WTC11 (cell line): ENCODE measurements at regions not wholly inside any gene's neighbourhood (a gene's known extent, or its start where the extent isn't known, plus 50 kb on each side); places are given as distances from the start of the nearest gene placed in this dataset.

Experiments
- ATAC-seq: fragments of 200-7000 bp; cut with Tn5 transposase; 2 replicates; pipeline ENCODE4 v1.10.0; 2021; ENCODE audit warnings: mild to moderate bottlenecking, moderate library complexity
- CTCF ChIA-PET: fragments of 300-600 bp; sonication (Branson Sonifier 250); formaldehyde crosslinking; loops from one replicate; lab custom pipeline; 2021; ENCODE audit warnings: antibody characterized with exemption; lab: Charles Lee
- POLR2A ChIA-PET: fragments of 350-600 bp; sonication (Branson Sonifier 250); formaldehyde crosslinking; loops from one replicate; lab custom pipeline; 2021; ENCODE audit warnings: antibody characterized with exemption; lab: Charles Lee
- DNase-seq: peaks from one replicate; pipeline ENCODE4 v3.0.0; 2021; ENCODE audit warnings: low spot score
- H3K27ac Mint-ChIP-seq: 2 replicates; pipeline ENCODE4 v1.8.0; 2021; ENCODE audit warnings: mixed read lengths
- H3K27me3 Mint-ChIP-seq: 2 replicates; pipeline ENCODE4 v1.8.0; 2021; ENCODE audit warnings: low read depth, mild to moderate bottlenecking, moderate library complexity, mixed read lengths
- H3K36me3 Mint-ChIP-seq: 2 replicates; pipeline ENCODE4 v1.8.0; 2021; ENCODE audit warnings: mixed read lengths
- H3K4me1 Mint-ChIP-seq: 2 replicates; pipeline ENCODE4 v1.8.0; 2022; ENCODE audit warnings: mixed read lengths
- H3K4me3 Mint-ChIP-seq: 2 replicates; pipeline ENCODE4 v1.8.0; 2021; ENCODE audit warnings: mild to moderate bottlenecking, moderate library complexity, mixed read lengths
- H3K9me3 Mint-ChIP-seq: 2 replicates; pipeline ENCODE4 v1.8.0; 2021; ENCODE audit warnings: mixed read lengths
- CBFB ChIP-seq: sonication (generic); formaldehyde crosslinking; IDR thresholded peaks from 2 replicates; pipeline ENCODE4 v1.8.1; 2022; ENCODE audit warnings: mild to moderate bottlenecking, low read depth, missing genetic modification reagents
- CREB1 ChIP-seq: sonication (generic); formaldehyde crosslinking; IDR thresholded peaks from 2 replicates; pipeline ENCODE4 v1.8.0; 2023; ENCODE audit warnings: mild to moderate bottlenecking, missing genetic modification reagents
- CREM ChIP-seq: sonication (generic); formaldehyde crosslinking; IDR thresholded peaks from 2 replicates; pipeline ENCODE4 v1.8.1; 2022; ENCODE audit warnings: mild to moderate bottlenecking, missing genetic modification reagents, moderate library complexity
- ELF4 ChIP-seq: sonication (generic); formaldehyde crosslinking; IDR thresholded peaks from 2 replicates; pipeline ENCODE4 v1.8.1; 2022; ENCODE audit warnings: low read depth, mild to moderate bottlenecking, moderate library complexity, missing genetic modification reagents
- HMGA2 ChIP-seq: fragments of 250-450 bp; sonication (Bioruptor Pico); IDR thresholded peaks from 2 replicates; pipeline ENCODE4 v1.4.0; 2021; ENCODE audit warnings: mild to moderate bottlenecking, moderate library complexity
- KAT7 ChIP-seq: sonication (generic); formaldehyde crosslinking; IDR thresholded peaks from 2 replicates; pipeline ENCODE4 v1.8.1; 2023; ENCODE audit warnings: missing genetic modification reagents, mild to moderate bottlenecking, borderline replicate concordance
- NFATC4 ChIP-seq: fragments of 250-450 bp; sonication (Bioruptor Pico); IDR thresholded peaks from 2 replicates; pipeline ENCODE4 v1.9.0; 2021; ENCODE audit warnings: mild to moderate bottlenecking
- RORB ChIP-seq: fragments of 250-450 bp; sonication (Bioruptor Pico); IDR thresholded peaks from 2 replicates; pipeline ENCODE4 v1.9.0; 2021; ENCODE audit warnings: mild to moderate bottlenecking
- SMAD4 ChIP-seq: sonication (generic); formaldehyde crosslinking; IDR thresholded peaks from 2 replicates; pipeline ENCODE4 v1.8.0; 2022; ENCODE audit warnings: mild to moderate bottlenecking, missing genetic modification reagents
- TEAD4 ChIP-seq: sonication (generic); formaldehyde crosslinking; IDR thresholded peaks from 2 replicates; pipeline ENCODE4 v1.8.0; 2022; ENCODE audit warnings: mild to moderate bottlenecking, missing genetic modification reagents
- ZNF121 ChIP-seq: sonication (generic); formaldehyde crosslinking; IDR thresholded peaks from 2 replicates; pipeline ENCODE4 v1.8.0; 2023; ENCODE audit warnings: missing genetic modification reagents
- ZNF396 ChIP-seq: fragments of 250-450 bp; sonication (Bioruptor Pico); IDR thresholded peaks from 2 replicates; pipeline ENCODE4 v1.8.0; 2021; ENCODE audit warnings: mild to moderate bottlenecking, moderate library complexity, borderline replicate concordance
- ZNF416 ChIP-seq: fragments of 250-450 bp; sonication (Bioruptor Pico); IDR thresholded peaks from 2 replicates; pipeline ENCODE4 v1.9.0; 2021; ENCODE audit warnings: mild to moderate bottlenecking, inconsistent platforms
- ZNF671 ChIP-seq: fragments of 250-450 bp; sonication (Bioruptor Pico); IDR thresholded peaks from 2 replicates; pipeline ENCODE4 v1.8.0; 2021; ENCODE audit warnings: mild to moderate bottlenecking
- ZSCAN18 ChIP-seq: fragments of 250-450 bp; sonication (Bioruptor Pico); IDR thresholded peaks from 2 replicates; pipeline ENCODE4 v2.1.2; 2022; ENCODE audit warnings: mild to moderate bottlenecking, moderate library complexity
- TF ChIP-seq, protein P1 (sequence below): fragments of 200-600 bp; IDR thresholded peaks from 2 replicates; pipeline ENCODE4 v1.8.0; 2022; ENCODE audit warnings: antibody characterized with exemption
- TF ChIP-seq, protein P2 (sequence below): fragments of 250-450 bp; sonication (Bioruptor Pico); IDR thresholded peaks from 2 replicates; pipeline ENCODE4 v1.9.0; 2021; ENCODE audit warnings: moderate library complexity, mild to moderate bottlenecking, inconsistent platforms, borderline replicate concordance
- TF ChIP-seq, protein P3 (sequence below): sonication (generic); formaldehyde crosslinking; IDR thresholded peaks from 2 replicates; pipeline ENCODE4 v1.8.1; 2022; ENCODE audit warnings: low read depth, mild to moderate bottlenecking, moderate library complexity, missing genetic modification reagents, borderline replicate concordance

DNA sequence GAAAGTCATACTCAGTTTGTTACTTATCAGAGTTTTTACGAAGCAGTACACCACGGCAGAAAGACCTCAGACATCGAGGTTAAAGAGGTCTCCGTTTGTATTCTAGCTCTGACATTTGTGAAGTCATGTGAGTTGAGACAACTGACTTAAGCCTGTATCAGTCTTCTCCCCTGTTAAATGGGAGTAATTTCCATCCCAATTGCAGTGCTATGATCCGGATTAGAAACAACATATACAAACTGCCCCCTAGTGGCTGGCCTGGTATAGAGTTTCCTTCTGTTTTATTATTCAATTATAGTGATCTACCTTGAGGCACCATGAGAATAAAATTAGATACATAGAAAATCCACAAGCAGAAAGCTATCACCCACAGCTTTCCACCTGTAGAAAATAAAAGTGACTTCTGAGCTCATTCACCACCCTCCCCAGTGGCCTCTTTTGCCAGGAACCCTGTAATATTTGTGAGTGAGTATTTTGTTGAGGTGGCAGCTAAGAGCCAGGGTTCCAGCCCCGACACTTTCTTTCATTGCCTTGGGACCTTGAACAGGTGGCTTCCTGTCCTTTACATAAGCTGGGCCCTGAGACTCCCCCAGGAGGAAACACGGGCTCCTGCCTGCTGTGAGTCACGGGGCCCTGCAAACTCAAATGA, 607.2 kb upstream of the MGMT start:
- ATAC-seq (no peak; the same call in 1 of the 2 replicates), DNase-seq (peak; percentile 56)
- Mint-ChIP-seq H3K36me3 (no peaks in the 10 kb centered on the region), H3K4me3 (no peak overlapping the region), H3K9me3 (peaks cover 14% of the 10 kb centered on the region), H3K27me3 (no peaks in the 10 kb centered on the region), H3K4me1 (peaks cover 7% of the 10 kb centered on the region), H3K27ac (no peak overlapping the region)
- TF ChIP-seq, protein P1, sequence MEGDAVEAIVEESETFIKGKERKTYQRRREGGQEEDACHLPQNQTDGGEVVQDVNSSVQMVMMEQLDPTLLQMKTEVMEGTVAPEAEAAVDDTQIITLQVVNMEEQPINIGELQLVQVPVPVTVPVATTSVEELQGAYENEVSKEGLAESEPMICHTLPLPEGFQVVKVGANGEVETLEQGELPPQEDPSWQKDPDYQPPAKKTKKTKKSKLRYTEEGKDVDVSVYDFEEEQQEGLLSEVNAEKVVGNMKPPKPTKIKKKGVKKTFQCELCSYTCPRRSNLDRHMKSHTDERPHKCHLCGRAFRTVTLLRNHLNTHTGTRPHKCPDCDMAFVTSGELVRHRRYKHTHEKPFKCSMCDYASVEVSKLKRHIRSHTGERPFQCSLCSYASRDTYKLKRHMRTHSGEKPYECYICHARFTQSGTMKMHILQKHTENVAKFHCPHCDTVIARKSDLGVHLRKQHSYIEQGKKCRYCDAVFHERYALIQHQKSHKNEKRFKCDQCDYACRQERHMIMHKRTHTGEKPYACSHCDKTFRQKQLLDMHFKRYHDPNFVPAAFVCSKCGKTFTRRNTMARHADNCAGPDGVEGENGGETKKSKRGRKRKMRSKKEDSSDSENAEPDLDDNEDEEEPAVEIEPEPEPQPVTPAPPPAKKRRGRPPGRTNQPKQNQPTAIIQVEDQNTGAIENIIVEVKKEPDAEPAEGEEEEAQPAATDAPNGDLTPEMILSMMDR: peak; percentile 43; the same call in 1 of the 2 replicates
- TF ChIP-seq HMGA2: no peak
- ChIA-PET CTCF (interaction anchor here (0.9 to 1.5 kb wide), 5 partner anchors 9 to 682 kb away, joined by 3 to 4 read pairs (median 3); no protein-coding TSS in a partner anchor), POLR2A (no interaction called here)

GRCh38 chr10:128860574-128860973, 606.5 kb upstream of the MGMT start:
- Mint-ChIP-seq H3K4me1 (0 out of 2 replicates have a peak, but pooled peaks cover 4% of the 10 kb centered on the region), H3K27me3 (no peaks in the 10 kb centered on the region), H3K9me3 (peaks cover 14% of the 10 kb centered on the region), H3K36me3 (no peaks in the 10 kb centered on the region), H3K27ac (no peak overlapping the region), H3K4me3 (no peak overlapping the region)
- POLR2A ChIA-PET: no interaction called here
- no peak for ATAC-seq
- TF ChIP-seq CBFB (CRISPR knock-in tag): no peak
- no peak for TF ChIP-seq ELF4 (CRISPR knock-in tag)
- no peak for TF ChIP-seq ZNF121
- TF ChIP-seq, protein P2, sequence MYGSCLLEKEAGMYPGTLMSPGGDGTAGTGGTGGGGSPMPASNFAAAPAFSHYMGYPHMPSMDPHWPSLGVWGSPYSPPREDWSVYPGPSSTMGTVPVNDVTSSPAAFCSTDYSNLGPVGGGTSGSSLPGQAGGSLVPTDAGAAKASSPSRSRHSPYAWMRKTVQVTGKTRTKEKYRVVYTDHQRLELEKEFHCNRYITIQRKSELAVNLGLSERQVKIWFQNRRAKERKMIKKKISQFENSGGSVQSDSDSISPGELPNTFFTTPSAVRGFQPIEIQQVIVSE (CRISPR knock-in tag): no peak
- TF ChIP-seq CREB1: no peak
- no peak for TF ChIP-seq TEAD4 (CRISPR knock-in tag)
- TF ChIP-seq ZNF671 (CRISPR knock-in tag): no peak
- TF ChIP-seq, protein P3, sequence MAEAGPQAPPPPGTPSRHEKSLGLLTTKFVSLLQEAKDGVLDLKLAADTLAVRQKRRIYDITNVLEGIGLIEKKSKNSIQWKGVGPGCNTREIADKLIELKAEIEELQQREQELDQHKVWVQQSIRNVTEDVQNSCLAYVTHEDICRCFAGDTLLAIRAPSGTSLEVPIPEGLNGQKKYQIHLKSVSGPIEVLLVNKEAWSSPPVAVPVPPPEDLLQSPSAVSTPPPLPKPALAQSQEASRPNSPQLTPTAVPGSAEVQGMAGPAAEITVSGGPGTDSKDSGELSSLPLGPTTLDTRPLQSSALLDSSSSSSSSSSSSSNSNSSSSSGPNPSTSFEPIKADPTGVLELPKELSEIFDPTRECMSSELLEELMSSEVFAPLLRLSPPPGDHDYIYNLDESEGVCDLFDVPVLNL (CRISPR knock-in tag): no peak
- no peak for TF ChIP-seq SMAD4 (CRISPR knock-in tag)
- TF ChIP-seq NFATC4 (CRISPR knock-in tag): no peak
- no peak for TF ChIP-seq CREM (CRISPR knock-in tag)
- no peak for TF ChIP-seq KAT7
- no peak for TF ChIP-seq ZSCAN18 (CRISPR knock-in tag)
- TF ChIP-seq ZNF416 (CRISPR knock-in tag): no peak
- TF ChIP-seq RORB (CRISPR knock-in tag): no peak
- no peak for TF ChIP-seq ZNF396 (CRISPR knock-in tag)
- CTCF ChIA-PET: interaction anchor here (0.9 to 1.5 kb wide), 4 partner anchors 12 to 682 kb away, joined by 3 to 4 read pairs (median 3); no protein-coding TSS in a partner anchor
- no peak for DNase-seq
